ENCODE measurements at regions not wholly inside any gene's neighbourhood (a gene's known extent, or its start where the extent isn't known, plus 50 kb on each side); places are given as distances from the start of the nearest gene placed in this dataset.

DNA sequence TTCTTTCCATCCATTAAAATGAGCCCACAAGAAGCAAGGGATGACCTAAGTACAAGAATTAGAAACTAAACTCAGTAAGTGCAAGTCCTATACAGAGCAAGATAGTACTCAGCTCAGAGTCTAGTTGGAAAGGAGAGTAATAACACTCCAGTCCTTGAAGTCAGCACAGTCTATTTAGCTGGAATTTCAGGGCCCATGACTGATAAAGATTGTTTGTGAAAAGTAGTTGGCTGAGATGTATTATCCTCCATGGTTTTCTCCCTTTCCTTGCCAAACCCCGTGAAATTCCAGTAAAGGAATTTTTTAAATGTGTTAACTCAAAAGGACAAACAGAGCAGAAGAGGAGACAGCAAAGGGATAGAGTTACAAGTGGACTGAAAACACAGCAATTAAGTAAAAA lies 127.2 kb upstream of the STT3B start:
- no peak for TF ChIP-seq EZH2phosphoT487 (IDR thresholded peaks at IDR 0.05; ENCODE audit: low read depth, severe bottlenecking, unreplicated experiment)
- TF ChIP-seq, protein P1, sequence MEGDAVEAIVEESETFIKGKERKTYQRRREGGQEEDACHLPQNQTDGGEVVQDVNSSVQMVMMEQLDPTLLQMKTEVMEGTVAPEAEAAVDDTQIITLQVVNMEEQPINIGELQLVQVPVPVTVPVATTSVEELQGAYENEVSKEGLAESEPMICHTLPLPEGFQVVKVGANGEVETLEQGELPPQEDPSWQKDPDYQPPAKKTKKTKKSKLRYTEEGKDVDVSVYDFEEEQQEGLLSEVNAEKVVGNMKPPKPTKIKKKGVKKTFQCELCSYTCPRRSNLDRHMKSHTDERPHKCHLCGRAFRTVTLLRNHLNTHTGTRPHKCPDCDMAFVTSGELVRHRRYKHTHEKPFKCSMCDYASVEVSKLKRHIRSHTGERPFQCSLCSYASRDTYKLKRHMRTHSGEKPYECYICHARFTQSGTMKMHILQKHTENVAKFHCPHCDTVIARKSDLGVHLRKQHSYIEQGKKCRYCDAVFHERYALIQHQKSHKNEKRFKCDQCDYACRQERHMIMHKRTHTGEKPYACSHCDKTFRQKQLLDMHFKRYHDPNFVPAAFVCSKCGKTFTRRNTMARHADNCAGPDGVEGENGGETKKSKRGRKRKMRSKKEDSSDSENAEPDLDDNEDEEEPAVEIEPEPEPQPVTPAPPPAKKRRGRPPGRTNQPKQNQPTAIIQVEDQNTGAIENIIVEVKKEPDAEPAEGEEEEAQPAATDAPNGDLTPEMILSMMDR (IDR thresholded peaks at IDR 0.05; ENCODE audit: poor library complexity), result no peak
- TF ChIP-seq EZH2 (IDR thresholded peaks at IDR 0.05; ENCODE audit: borderline replicate concordance), result no peak
- no peak overlapping the region for H3K4me2 ChIP-seq
- WGBS (ENCODE audit: low lambda C conversion rate, missing lambda C conversion rate), result 14% methylated on average over 1 of the region's 1 CpG

DNA sequence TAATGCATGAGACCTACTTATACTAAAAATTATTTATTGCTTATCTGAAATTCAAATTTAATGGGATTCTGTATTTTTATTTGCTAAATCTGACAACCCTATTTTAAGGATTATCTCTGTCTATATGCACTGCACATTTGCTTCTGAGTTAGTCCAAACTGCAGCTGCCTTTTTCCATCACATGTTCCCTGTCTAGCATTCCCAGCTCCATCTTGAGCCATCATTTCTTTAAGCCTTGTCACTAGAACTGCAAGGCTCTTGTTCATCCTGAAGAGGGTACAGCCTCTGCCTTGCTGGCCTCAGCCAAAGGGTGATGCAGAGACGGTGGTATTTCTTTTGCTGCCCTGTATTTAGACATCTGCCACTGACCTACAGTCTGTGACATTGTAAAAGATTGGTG lies 125.8 kb upstream of the STT3B start:
- Histone ChIP-seq H3K9me2 (replicated peaks; ENCODE audit: insufficient read depth) (no peaks in the 10 kb centered on the region), H3K4me3 (no peak overlapping the region), H3K79me2 (no peaks in the 10 kb centered on the region), H3K4me2 (no peak overlapping the region), H2AFZ (no peak overlapping the region), H3K4me1 (ENCODE audit: insufficient read depth) (no peaks in the 10 kb centered on the region), H3K9me3 (ENCODE audit: low read depth) (no peaks in the 10 kb centered on the region), H3K27ac (no peak overlapping the region), H3K36me3 (replicated peaks; ENCODE audit: insufficient read depth, low read depth) (no peaks in the 10 kb centered on the region), H3K27me3 (no peaks in the 10 kb centered on the region), H4K20me1 (ENCODE audit: insufficient read depth, poor library complexity, severe bottlenecking) (no peaks in the 10 kb centered on the region)
- TF ChIP-seq EZH2phosphoT487 (IDR thresholded peaks at IDR 0.05; ENCODE audit: low read depth, severe bottlenecking, unreplicated experiment) (no peak), EZH2 (IDR thresholded peaks at IDR 0.05; ENCODE audit: borderline replicate concordance) (no peak)
- TF ChIP-seq, protein P1 (IDR thresholded peaks at IDR 0.05; ENCODE audit: poor library complexity), result no peak
- no peak for DNase-seq (ENCODE audit: low spot score)
- 69% methylated on average over 1 of the region's 1 CpG for WGBS (ENCODE audit: low lambda C conversion rate, missing lambda C conversion rate)

More for the DNA sequence above, 127.2 kb upstream of the STT3B start:
- Histone ChIP-seq H3K9me2 (replicated peaks; ENCODE audit: insufficient read depth) (no peaks in the 10 kb centered on the region), H3K79me2 (no peaks in the 10 kb centered on the region), H4K20me1 (ENCODE audit: insufficient read depth, poor library complexity, severe bottlenecking) (no peaks in the 10 kb centered on the region), H3K4me3 (no peak overlapping the region), H3K27me3 (no peaks in the 10 kb centered on the region), H3K4me1 (ENCODE audit: insufficient read depth) (no peaks in the 10 kb centered on the region), H2AFZ (no peak overlapping the region), H3K36me3 (replicated peaks; ENCODE audit: insufficient read depth, low read depth) (no peaks in the 10 kb centered on the region), H3K9me3 (ENCODE audit: low read depth) (no peaks in the 10 kb centered on the region), H3K27ac (no peak overlapping the region)
- no peak for DNase-seq (ENCODE audit: low spot score)

DNA sequence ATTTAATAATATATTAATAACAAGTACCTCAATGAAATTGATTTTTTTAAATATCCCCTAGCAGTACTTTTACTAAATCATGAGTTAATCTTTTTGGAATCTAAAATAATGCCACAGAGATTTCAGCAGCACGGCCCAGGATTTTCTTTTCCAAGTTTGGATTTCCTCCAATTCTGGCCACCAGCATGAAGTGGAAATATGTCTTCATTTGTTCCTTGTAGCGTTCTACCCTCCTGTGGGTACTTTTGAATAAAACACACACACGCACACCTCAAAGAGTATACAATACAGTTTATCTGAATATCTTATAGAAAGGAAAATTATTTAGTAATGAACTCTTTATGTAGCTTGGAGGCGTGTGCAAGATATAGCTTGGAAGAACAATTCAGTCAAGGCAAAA lies 125.1 kb upstream of the STT3B start:
- WGBS (ENCODE audit: low lambda C conversion rate, missing lambda C conversion rate), result 85% methylated on average over 4 of the region's 4 CpGs
- DNase-seq (ENCODE audit: low spot score), result no peak

More for the DNA sequence above, 125.1 kb upstream of the STT3B start:
- no peaks in the 10 kb centered on the region for H3K9me2 ChIP-seq (replicated peaks; ENCODE audit: insufficient read depth)
- no peaks in the 10 kb centered on the region for H3K27me3 ChIP-seq
- H3K36me3 ChIP-seq (replicated peaks; ENCODE audit: insufficient read depth, low read depth), result no peaks in the 10 kb centered on the region
- no peaks in the 10 kb centered on the region for H3K4me1 ChIP-seq (ENCODE audit: insufficient read depth)
- no peak overlapping the region for H3K4me3 ChIP-seq
- H4K20me1 ChIP-seq (ENCODE audit: insufficient read depth, poor library complexity, severe bottlenecking), result no peaks in the 10 kb centered on the region
- no peak overlapping the region for H3K4me2 ChIP-seq
- TF ChIP-seq EZH2 (IDR thresholded peaks at IDR 0.05; ENCODE audit: borderline replicate concordance), result no peak
- TF ChIP-seq EZH2phosphoT487 (IDR thresholded peaks at IDR 0.05; ENCODE audit: low read depth, severe bottlenecking, unreplicated experiment), result no peak
- TF ChIP-seq, protein P1 (IDR thresholded peaks at IDR 0.05; ENCODE audit: poor library complexity), result no peak
- no peak overlapping the region for H2AFZ ChIP-seq
- H3K27ac ChIP-seq, result no peak overlapping the region
- no peaks in the 10 kb centered on the region for H3K9me3 ChIP-seq (ENCODE audit: low read depth)
- H3K79me2 ChIP-seq, result no peaks in the 10 kb centered on the region
